Esophagus muscularis mucosa (tissue), 4 donors: ENCODE measurements at regions not wholly inside any gene's neighbourhood (a gene's known extent, or its start where the extent isn't known, plus 50 kb on each side); places are given as distances from the start of the nearest gene placed in this dataset.

Experiments used
- DNase-seq: peaks from one replicate; pipeline ENCODE4 v3.0.0-alpha.2; 2017; ENCODE audit errors: extremely low spot score
- H3K27ac ChIP-seq, 4 donors: fragments of 200-600 bp; sonication (generic); replicated peaks in 1 of 4; 1 replicate in 3 of 4; 2 replicates in 1 of 4; pipeline ENCODE4 v1.5.1; 2016 to 2019; ENCODE audit warnings: mild to moderate bottlenecking in 1 of 4
- H3K27me3 ChIP-seq, 4 donors: fragments of 200-600 bp; sonication (generic); one replicate each; pipeline versions ENCODE4 v1.5.1 to v1.6.0; 2016 to 2019
- H3K36me3 ChIP-seq, 4 donors: fragments of 200-600 bp; sonication (generic); one replicate each; pipeline ENCODE4 v1.5.1; 2016 to 2019
- H3K4me1 ChIP-seq, 4 donors: fragments of 200-600 bp; sonication (generic); one replicate each; pipeline ENCODE4 v1.5.1; 2016 to 2019
- H3K4me3 ChIP-seq, 4 donors: fragments of 200-600 bp; sonication (generic); 1 replicate in 2 of 4; 2 replicates in 2 of 4; pipeline ENCODE4 v1.5.1; 2016 to 2019; ENCODE audit warnings: mild to moderate bottlenecking in 4 of 4, moderate library complexity in 1 of 4
- H3K9me3 ChIP-seq, 4 donors: fragments of 200-600 bp; sonication (generic); 1 replicate in 3 of 4; 2 replicates in 1 of 4; pipeline ENCODE4 v1.5.1; 2016 to 2019
- EP300 ChIP-seq: sonication (generic); formaldehyde crosslinking; IDR thresholded peaks from one replicate; pipeline ENCODE4 v1.6.1; 2017; ENCODE audit warnings: antibody characterized with exemption
- POLR2A ChIP-seq: fragments of 450-650 bp; IDR thresholded peaks from one replicate; pipeline ENCODE4 v1.6.1; 2017; ENCODE audit warnings: antibody characterized with exemption, moderate library complexity, mild to moderate bottlenecking, low read depth
- POLR2AphosphoS5 ChIP-seq, 2 donors: sonication (generic); formaldehyde crosslinking; IDR thresholded peaks; one replicate each; pipeline ENCODE4 v1.6.1; 2017; ENCODE audit warnings: antibody characterized with exemption in 2 of 2
- WGBS: methylation state at CpG from one replicate; pipeline ENCODE4 v1.1.5; 2018; 5-methylcytosine and 5-hydroxymethylcytosine counted together
- intact Hi-C: fragments of 100-400 bp; cut with DNase I; formaldehyde crosslinking; loops from one replicate; pipeline ENCODE4 v1.15.1; 2023
- TF ChIP-seq, protein P1 (sequence below), 3 experiments: fragments of 200-600 bp in 2 of 3; fragments of 450-650 bp in 1 of 3; sonication (generic) in 2 of 3; IDR thresholded peaks; one replicate each; pipeline ENCODE4 v1.5.1; 2017 to 2019; ENCODE audit warnings: antibody characterized with exemption in 3 of 3, mild to moderate bottlenecking in 2 of 3, moderate library complexity in 1 of 3

DNA sequence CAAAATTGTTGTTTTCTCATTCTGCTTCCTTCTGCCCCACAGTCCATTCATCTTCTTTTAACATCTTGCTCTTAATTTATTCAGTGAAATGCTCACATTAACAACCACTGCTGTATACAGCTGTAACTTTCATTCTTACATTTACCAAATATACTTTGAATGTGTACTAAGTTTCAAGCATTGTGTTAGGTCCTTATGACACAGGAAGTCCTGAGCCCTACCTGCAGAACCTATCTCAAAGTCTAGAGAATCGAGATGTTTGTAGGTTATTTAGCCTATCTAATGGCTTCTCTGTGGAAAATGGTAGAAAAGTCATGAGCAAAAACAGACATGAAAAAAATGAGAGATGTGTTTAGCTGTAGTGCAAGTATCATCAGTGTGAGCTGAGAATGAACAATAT is 117.6 kb upstream of the MGAT4C start:
- DNase-seq, result no peak
- H3K27ac ChIP-seq, result no peak overlapping the region
- no peaks in the 10 kb centered on the region for H3K9me3 ChIP-seq
- intact Hi-C loops, result no loop called here
- no peaks in the 10 kb centered on the region for H3K36me3 ChIP-seq
- WGBS, result 76% methylated on average over 1 of the region's 1 CpG
- H3K4me3 ChIP-seq, result no peak overlapping the region
- no peaks in the 10 kb centered on the region for H3K4me1 ChIP-seq
- TF ChIP-seq POLR2AphosphoS5 (IDR thresholded peaks at IDR 0.05), result no peak
- no peak for TF ChIP-seq EP300
- TF ChIP-seq, protein P1, sequence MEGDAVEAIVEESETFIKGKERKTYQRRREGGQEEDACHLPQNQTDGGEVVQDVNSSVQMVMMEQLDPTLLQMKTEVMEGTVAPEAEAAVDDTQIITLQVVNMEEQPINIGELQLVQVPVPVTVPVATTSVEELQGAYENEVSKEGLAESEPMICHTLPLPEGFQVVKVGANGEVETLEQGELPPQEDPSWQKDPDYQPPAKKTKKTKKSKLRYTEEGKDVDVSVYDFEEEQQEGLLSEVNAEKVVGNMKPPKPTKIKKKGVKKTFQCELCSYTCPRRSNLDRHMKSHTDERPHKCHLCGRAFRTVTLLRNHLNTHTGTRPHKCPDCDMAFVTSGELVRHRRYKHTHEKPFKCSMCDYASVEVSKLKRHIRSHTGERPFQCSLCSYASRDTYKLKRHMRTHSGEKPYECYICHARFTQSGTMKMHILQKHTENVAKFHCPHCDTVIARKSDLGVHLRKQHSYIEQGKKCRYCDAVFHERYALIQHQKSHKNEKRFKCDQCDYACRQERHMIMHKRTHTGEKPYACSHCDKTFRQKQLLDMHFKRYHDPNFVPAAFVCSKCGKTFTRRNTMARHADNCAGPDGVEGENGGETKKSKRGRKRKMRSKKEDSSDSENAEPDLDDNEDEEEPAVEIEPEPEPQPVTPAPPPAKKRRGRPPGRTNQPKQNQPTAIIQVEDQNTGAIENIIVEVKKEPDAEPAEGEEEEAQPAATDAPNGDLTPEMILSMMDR (IDR thresholded peaks at IDR 0.05), result no peak
- no peak for TF ChIP-seq POLR2A
- no peaks in the 10 kb centered on the region for H3K27me3 ChIP-seq

- no peak overlapping the region for H3K27ac ChIP-seq
- H3K4me1 ChIP-seq, result no peaks in the 10 kb centered on the region
- no peaks in the 10 kb centered on the region for H3K36me3 ChIP-seq
- H3K4me3 ChIP-seq, result no peak overlapping the region
- DNase-seq, result no peak
- TF ChIP-seq EP300 (no peak), POLR2AphosphoS5 (IDR thresholded peaks at IDR 0.05) (no peak), POLR2A (no peak)
- TF ChIP-seq, protein P1 (IDR thresholded peaks at IDR 0.05), result no peak
- WGBS, result 85% methylated on average over 2 of the region's 2 CpGs
- H3K27me3 ChIP-seq, result no peaks in the 10 kb centered on the region
- H3K9me3 ChIP-seq, result no peaks in the 10 kb centered on the region
- intact Hi-C loops, result no loop called here
These were observed 110.9 kb upstream of the MGAT4C start for GRCh38 chr12:86367137-86367536.

GRCh38 chr12:86349196-86349595 is 93.0 kb upstream of the MGAT4C start:
- Histone ChIP-seq H3K36me3 (no peaks in the 10 kb centered on the region), H3K4me3 (no peak overlapping the region), H3K27me3 (no peaks in the 10 kb centered on the region), H3K9me3 (no peaks in the 10 kb centered on the region), H3K27ac (no peak overlapping the region), H3K4me1 (no peaks in the 10 kb centered on the region)
- 24% methylated on average over 2 of the region's 2 CpGs for WGBS
- DNase-seq, result no peak
- TF ChIP-seq POLR2AphosphoS5 (IDR thresholded peaks at IDR 0.05) (no peak), POLR2A (no peak), EP300 (no peak)
- TF ChIP-seq, protein P1 (IDR thresholded peaks at IDR 0.05), result no peak
- intact Hi-C loops, result no loop called here

- Histone ChIP-seq H3K36me3 (no peaks in the 10 kb centered on the region), H3K4me3 (no peak overlapping the region), H3K27me3 (no peaks in the 10 kb centered on the region), H3K4me1 (no peaks in the 10 kb centered on the region), H3K27ac (no peak overlapping the region), H3K9me3 (no peaks in the 10 kb centered on the region)
- no peak for DNase-seq
- intact Hi-C loops, result no loop called here
- 55% methylated on average over 2 of the region's 2 CpGs for WGBS
- TF ChIP-seq, protein P1 (IDR thresholded peaks at IDR 0.05), result no peak
- no peak for TF ChIP-seq POLR2A
- no peak for TF ChIP-seq EP300
- no peak for TF ChIP-seq POLR2AphosphoS5 (IDR thresholded peaks at IDR 0.05)
These were observed 77.8 kb upstream of the MGAT4C start for GRCh38 chr12:86333955-86334522.

- 26% methylated on average over 2 of the region's 2 CpGs for WGBS
- intact Hi-C loops, result no loop called here
- no peak for DNase-seq
- H3K27me3 ChIP-seq, result no peaks in the 10 kb centered on the region
- TF ChIP-seq POLR2A, result no peak
- TF ChIP-seq, protein P1 (IDR thresholded peaks at IDR 0.05), result no peak
- no peak for TF ChIP-seq EP300
- no peak for TF ChIP-seq POLR2AphosphoS5 (IDR thresholded peaks at IDR 0.05)
- no peak overlapping the region for H3K4me3 ChIP-seq
- H3K27ac ChIP-seq, result no peak overlapping the region
- no peaks in the 10 kb centered on the region for H3K9me3 ChIP-seq
- no peaks in the 10 kb centered on the region for H3K36me3 ChIP-seq
- no peaks in the 10 kb centered on the region for H3K4me1 ChIP-seq
These were observed 75.3 kb upstream of the MGAT4C start for GRCh38 chr12:86331457-86331856.
